Fibroblast of villous mesenchyme (primary cell): ENCODE measurements at regions not wholly inside any gene's neighbourhood (a gene's known extent, or its start where the extent isn't known, plus 50 kb on each side); places are given as distances from the start of the nearest gene placed in this dataset.

Experiments
- DNase-seq: peaks from one replicate; pipeline ENCODE4 v3.0.0-alpha.2; 2010; ENCODE audit warnings: low read depth
- H3K4me3 ChIP-seq: 2 replicates; pipeline ENCODE4 v1.5.1; 2011; ENCODE audit warnings: low read depth, mild to moderate bottlenecking, low read length
- TF ChIP-seq, protein P1 (sequence below): IDR thresholded peaks from 2 replicates; pipeline ENCODE4 v1.5.1; 2012; ENCODE audit warnings: low read depth, mild to moderate bottlenecking, low read length; ENCODE audit not compliant: insufficient read depth

DNA sequence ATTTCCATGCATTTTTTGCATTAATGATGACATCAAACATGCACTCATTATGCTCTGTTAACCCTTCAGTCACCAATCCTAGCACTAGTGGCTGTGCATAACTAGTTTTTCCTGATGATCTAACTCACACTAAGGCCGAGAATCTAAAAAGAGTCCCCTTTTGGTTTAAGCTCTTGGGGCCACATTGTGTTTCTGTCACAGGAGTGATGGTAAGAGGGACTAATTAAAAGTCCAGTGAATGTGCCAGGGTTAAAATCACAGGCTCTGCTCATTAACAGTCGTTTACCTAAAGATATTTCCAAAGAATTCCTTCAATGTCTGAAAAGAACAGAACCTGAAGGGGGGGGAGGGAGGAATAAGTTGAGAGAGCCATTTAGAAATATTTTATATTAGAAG lies 359.0 kb upstream of the ANKRD30A start:
- no peak for DNase-seq
- TF ChIP-seq, protein P1, sequence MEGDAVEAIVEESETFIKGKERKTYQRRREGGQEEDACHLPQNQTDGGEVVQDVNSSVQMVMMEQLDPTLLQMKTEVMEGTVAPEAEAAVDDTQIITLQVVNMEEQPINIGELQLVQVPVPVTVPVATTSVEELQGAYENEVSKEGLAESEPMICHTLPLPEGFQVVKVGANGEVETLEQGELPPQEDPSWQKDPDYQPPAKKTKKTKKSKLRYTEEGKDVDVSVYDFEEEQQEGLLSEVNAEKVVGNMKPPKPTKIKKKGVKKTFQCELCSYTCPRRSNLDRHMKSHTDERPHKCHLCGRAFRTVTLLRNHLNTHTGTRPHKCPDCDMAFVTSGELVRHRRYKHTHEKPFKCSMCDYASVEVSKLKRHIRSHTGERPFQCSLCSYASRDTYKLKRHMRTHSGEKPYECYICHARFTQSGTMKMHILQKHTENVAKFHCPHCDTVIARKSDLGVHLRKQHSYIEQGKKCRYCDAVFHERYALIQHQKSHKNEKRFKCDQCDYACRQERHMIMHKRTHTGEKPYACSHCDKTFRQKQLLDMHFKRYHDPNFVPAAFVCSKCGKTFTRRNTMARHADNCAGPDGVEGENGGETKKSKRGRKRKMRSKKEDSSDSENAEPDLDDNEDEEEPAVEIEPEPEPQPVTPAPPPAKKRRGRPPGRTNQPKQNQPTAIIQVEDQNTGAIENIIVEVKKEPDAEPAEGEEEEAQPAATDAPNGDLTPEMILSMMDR, result no peak
- H3K4me3 ChIP-seq, result no peak overlapping the region

DNA sequence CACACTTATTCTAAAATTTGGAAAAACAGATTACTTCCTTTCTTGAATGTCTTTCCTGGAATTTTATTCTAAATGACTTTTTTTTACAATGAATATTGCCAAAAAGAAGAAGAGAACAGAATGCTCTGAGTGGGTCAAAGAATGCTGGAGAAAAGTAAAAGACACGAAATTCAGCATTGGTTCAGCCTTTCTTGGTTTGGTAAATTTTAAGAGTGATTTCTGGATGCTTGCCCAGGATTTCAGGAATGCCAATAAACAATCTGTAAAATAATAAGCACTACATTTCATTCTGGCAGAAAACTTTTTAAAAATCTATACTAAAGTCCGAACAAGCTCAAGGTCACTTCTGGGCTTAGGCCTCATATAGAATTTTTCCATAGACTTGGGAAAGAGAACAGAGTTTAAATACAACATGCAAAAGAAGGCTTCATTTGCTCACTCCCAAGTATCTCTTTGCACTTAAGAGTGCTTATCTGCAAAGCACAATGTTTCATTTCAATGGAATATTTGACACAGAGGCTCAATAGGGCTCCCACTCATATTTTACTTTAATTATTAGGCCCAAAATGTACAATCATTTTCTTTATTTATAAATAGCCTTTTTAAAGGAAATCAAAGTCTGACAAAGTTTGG lies 359.5 kb upstream of the ANKRD30A start:
- TF ChIP-seq, protein P1, result no peak
- DNase-seq, result peak; percentile 25
- no peak overlapping the region for H3K4me3 ChIP-seq

DNA sequence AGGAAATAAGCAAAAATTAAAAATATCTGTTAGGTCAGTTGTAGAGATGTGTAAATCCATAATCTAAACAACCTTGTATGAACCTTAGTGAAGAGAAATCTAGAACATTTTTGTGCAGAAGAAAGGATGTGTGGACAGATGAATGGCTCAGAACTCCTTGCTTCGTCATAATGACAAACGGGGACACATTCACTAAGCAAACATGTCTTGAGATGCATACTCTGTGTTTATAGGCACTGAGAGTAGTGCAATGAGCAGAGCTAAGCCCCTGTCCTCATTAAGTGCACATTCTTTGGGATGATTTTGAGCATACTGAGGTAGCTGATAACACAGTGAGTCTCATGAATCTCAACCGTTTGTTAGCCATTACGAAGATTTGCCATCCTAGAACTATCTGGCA lies 360.6 kb upstream of the ANKRD30A start:
- TF ChIP-seq, protein P1, result no peak
- H3K4me3 ChIP-seq, result no peak overlapping the region
- no peak for DNase-seq

DNA sequence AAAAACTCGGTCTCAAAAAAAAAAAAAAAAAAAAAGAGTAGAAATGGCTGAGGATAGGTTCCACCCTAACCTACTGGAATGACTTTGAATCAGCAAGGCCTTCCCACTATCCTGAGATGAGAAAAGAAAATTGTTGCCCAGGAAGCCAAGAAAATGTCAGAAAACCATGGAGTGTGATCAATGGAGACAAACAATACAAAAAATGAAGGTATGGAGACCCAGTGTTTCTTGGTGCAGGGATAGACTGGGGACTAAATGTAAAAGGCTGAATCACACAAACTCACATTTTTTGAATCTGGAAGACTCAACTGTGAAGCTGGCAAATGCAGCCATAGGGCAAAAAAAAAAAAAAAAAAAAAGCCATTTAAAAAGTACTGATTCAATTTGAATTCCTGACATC lies 364.3 kb upstream of the ANKRD30A start:
- DNase-seq, result no peak
- H3K4me3 ChIP-seq, result no peak overlapping the region
- TF ChIP-seq, protein P1, result no peak

DNA sequence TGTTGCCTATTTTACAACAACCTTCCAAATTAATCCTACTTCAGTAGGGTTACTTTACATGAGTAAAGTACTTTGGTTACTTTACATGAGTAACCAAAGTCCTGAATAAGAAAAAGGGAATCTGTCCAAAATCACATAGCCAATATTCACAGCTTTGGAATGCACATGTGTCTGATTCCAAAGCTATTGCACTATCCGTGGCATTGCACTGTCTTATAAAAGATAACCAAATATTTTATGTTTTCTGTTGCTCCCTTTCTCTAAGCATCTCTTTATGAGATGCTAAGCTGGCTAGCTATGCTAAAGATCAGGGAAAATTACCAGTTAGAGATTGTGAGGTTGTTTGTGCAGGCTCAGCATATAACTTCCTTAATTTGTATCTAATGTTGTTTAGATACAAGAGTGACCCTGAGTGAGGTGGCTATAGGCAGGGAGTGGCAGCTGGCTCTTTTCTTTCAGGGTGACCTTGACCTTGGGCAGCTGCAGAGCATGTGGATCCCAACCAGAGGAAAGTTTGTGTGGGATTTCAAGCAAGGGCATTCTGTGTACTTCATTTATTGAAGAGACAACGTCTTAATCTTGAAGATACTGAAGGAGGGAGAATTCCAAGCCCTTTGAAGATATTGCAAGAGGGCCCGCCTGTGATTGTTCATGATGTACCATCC lies 366.1 kb upstream of the ANKRD30A start:
- no peak overlapping the region for H3K4me3 ChIP-seq
- DNase-seq, result peak; percentile 76

DNA sequence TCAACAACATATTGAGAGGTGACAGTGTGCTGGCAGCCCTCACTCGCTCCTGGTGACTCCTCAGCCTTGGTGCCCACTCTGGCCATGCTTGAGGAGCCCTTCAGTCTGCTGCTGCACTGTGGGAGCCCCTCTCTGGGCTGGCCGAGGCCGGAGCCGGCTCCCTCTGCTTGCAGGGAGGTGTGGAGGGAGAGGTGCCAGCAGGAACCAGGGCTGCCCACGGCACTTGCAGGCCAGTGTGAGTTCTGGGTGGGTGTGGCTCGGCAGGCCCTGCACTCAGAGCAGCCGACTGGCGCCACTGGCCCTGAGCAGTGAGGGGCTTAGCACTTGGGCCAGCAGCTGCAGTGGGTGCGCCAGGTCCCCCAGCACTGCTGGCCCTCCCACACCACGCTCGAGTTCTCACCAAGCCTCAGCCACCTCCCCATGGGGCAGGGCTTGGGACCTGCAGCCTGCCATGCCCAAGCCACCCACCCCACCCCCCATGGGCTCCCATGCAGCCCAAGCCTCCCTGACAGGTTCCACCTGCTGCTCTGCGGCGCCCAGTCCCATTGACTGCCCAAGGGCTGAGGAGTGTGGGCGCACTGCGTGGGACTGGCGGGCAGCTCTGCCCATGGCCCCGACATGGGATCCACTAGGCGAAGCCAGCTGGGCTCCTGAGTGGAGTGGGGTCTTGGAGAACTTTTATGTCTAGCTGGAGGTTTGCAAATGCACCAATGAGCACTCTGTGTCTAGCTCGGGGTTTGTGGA lies 377.1 kb upstream of the ANKRD30A start:
- TF ChIP-seq, protein P1, result no peak
- DNase-seq, result no peak
- no peak overlapping the region for H3K4me3 ChIP-seq

More for the DNA sequence above, 366.1 kb upstream of the ANKRD30A start:
- TF ChIP-seq, protein P1, result no peak
